H9 (cell line): ENCODE measurements at regions not wholly inside any gene's neighbourhood (a gene's known extent, or its start where the extent isn't known, plus 50 kb on each side); places are given as distances from the start of the nearest gene placed in this dataset.
"Not testable (repeated sequence)": the region's sequence is repeated elsewhere in the genome, so short reads cannot be mapped to it uniquely, and the experiment has no call there.

ENCODE experiments used
- DNase-seq: peaks from one replicate; pipeline ENCODE4 v3.0.0-alpha.2; 2017
- H2AFZ ChIP-seq: one replicate; pipeline ENCODE4 v1.6.1; 2013; ENCODE audit warnings: mild to moderate bottlenecking, low read length, control low read depth, moderate library complexity
- H2AK5ac ChIP-seq: 2 replicates; pipeline ENCODE4 v1.6.1; 2013; ENCODE audit warnings: low read length, control low read depth, mixed read lengths; ENCODE audit not compliant: insufficient read length
- H2BK120ac ChIP-seq: one replicate; pipeline ENCODE4 v1.6.1; 2013; ENCODE audit warnings: low read depth, mild to moderate bottlenecking, low read length, control low read depth, inconsistent platforms; ENCODE audit not compliant: poor library complexity, severe bottlenecking
- H2BK12ac ChIP-seq: 2 replicates; pipeline ENCODE4 v1.6.1; 2013; ENCODE audit warnings: low read length, control low read depth, mixed read lengths, low read depth; ENCODE audit not compliant: insufficient read length
- H2BK15ac ChIP-seq: 2 replicates; pipeline ENCODE4 v1.6.1; 2013; ENCODE audit warnings: low read depth, low read length, control low read depth
- H2BK20ac ChIP-seq: one replicate; pipeline ENCODE4 v1.6.1; 2013; ENCODE audit warnings: low read depth, mild to moderate bottlenecking, low read length, control low read depth, inconsistent platforms; ENCODE audit not compliant: poor library complexity, severe bottlenecking
- H2BK5ac ChIP-seq: 2 replicates; pipeline ENCODE4 v1.6.1; 2013; ENCODE audit warnings: low read length, control low read depth, mixed read lengths; ENCODE audit not compliant: insufficient read length
- H3K14ac ChIP-seq: 2 replicates; pipeline ENCODE4 v1.6.1; 2013; ENCODE audit warnings: low read length, control low read depth; ENCODE audit not compliant: insufficient read depth
- H3K18ac ChIP-seq: 2 replicates; pipeline ENCODE4 v1.6.1; 2013; ENCODE audit warnings: low read depth, mild to moderate bottlenecking, mixed read lengths, low read length, control low read depth; ENCODE audit not compliant: insufficient read length
- H3K23ac ChIP-seq: 2 replicates; pipeline ENCODE4 v1.6.1; 2013; ENCODE audit warnings: low read length, control low read depth, mixed read lengths, low read depth; ENCODE audit not compliant: insufficient read length
- H3K23me2 ChIP-seq: 2 replicates; pipeline ENCODE4 v1.6.1; 2013; ENCODE audit warnings: low read depth, mild to moderate bottlenecking, mixed read lengths, low read length, control low read depth; ENCODE audit not compliant: insufficient read length, poor library complexity, severe bottlenecking
- H3K27ac ChIP-seq: 2 replicates; pipeline ENCODE4 v1.5.1; 2013; ENCODE audit warnings: low read length, control low read depth, mixed read lengths, low read depth; ENCODE audit not compliant: insufficient read length
- H3K27me3 ChIP-seq: 2 replicates; pipeline ENCODE4 v1.6.1; 2013; ENCODE audit warnings: low read length, control low read depth, inconsistent platforms; ENCODE audit not compliant: insufficient read depth
- H3K4ac ChIP-seq: 2 replicates; pipeline ENCODE4 v1.6.1; 2013; ENCODE audit warnings: low read depth, mild to moderate bottlenecking, control low read depth, inconsistent platforms, low read length, moderate library complexity
- H3K4me1 ChIP-seq: 2 replicates; pipeline ENCODE4 v1.6.1; 2013; ENCODE audit warnings: low read length, control low read depth, inconsistent platforms; ENCODE audit not compliant: insufficient read depth
- H3K4me2 ChIP-seq: 2 replicates; pipeline ENCODE4 v1.6.1; 2013; ENCODE audit warnings: low read length, control low read depth, mixed read lengths; ENCODE audit not compliant: insufficient read length, insufficient read depth
- H3K56ac ChIP-seq: 2 replicates; pipeline ENCODE4 v1.6.1; 2013; ENCODE audit warnings: low read depth, mild to moderate bottlenecking, mixed read lengths, low read length, control low read depth; ENCODE audit not compliant: insufficient read length
- H3K79me1 ChIP-seq: 2 replicates; pipeline ENCODE4 v1.6.1; 2013; ENCODE audit warnings: low read depth, mild to moderate bottlenecking, moderate library complexity, low read length, control low read depth, inconsistent platforms; ENCODE audit not compliant: insufficient read depth, poor library complexity, severe bottlenecking
- H3K79me2 ChIP-seq: 2 replicates; pipeline ENCODE4 v1.6.1; 2013; ENCODE audit warnings: low read length, control low read depth, inconsistent platforms; ENCODE audit not compliant: insufficient read depth
- H3K9ac ChIP-seq: 2 replicates; pipeline ENCODE4 v1.6.1; 2013; ENCODE audit warnings: low read length, control low read depth, mixed read lengths; ENCODE audit not compliant: insufficient read length; ENCODE audit errors: extremely low read depth
- H3K9me3 ChIP-seq: one replicate; pipeline ENCODE4 v1.6.1; 2013; ENCODE audit warnings: low read depth, low read length, inconsistent platforms; ENCODE audit not compliant: control insufficient read depth
- H3T11ph ChIP-seq: one replicate; pipeline ENCODE4 v1.6.1; 2013; ENCODE audit warnings: mild to moderate bottlenecking, low read length, control low read depth, inconsistent platforms
- H4K20me1 ChIP-seq: one replicate; pipeline ENCODE4 v1.6.1; 2013; ENCODE audit not compliant: control insufficient read depth, insufficient read length, insufficient read depth
- H4K5ac ChIP-seq: 2 replicates; pipeline ENCODE4 v1.6.1; 2013; ENCODE audit warnings: low read depth, mild to moderate bottlenecking, mixed read lengths, low read length, control low read depth; ENCODE audit not compliant: insufficient read length
- H4K8ac ChIP-seq: replicated peaks from 2 replicates; pipeline ENCODE4 v1.6.1; 2013; ENCODE audit warnings: low read length, control low read depth, mixed read lengths, low read depth; ENCODE audit not compliant: insufficient read length
- H4K91ac ChIP-seq: 2 replicates; pipeline ENCODE4 v1.6.1; 2013; ENCODE audit warnings: low read depth, mild to moderate bottlenecking, moderate library complexity, mixed read lengths, low read length, control low read depth; ENCODE audit not compliant: insufficient read length
- H3K27ac Mint-ChIP-seq, 3 experiments: 2 replicates in 2 of 3; 3 replicates in 1 of 3; pipeline ENCODE4 v1.8.0; 2020 to 2021; ENCODE audit warnings: mixed read lengths in 3 of 3, mild to moderate bottlenecking in 1 of 3, moderate library complexity in 1 of 3
- H3K27me3 Mint-ChIP-seq: 2 replicates; pipeline ENCODE4 v1.8.0; 2021; ENCODE audit warnings: low read depth, mild to moderate bottlenecking, moderate library complexity, mixed read lengths
- H3K36me3 Mint-ChIP-seq, 3 experiments: 2 replicates in 2 of 3; 3 replicates in 1 of 3; pipeline ENCODE4 v1.8.0; 2020 to 2021; ENCODE audit warnings: low read depth in 3 of 3, mixed read lengths in 3 of 3; ENCODE audit not compliant: insufficient read depth in 1 of 3
- H3K4me1 Mint-ChIP-seq, 2 experiments: 2 replicates each; pipeline ENCODE4 v1.8.0; 2020; ENCODE audit warnings: mixed read lengths in 2 of 2
- H3K4me3 Mint-ChIP-seq, 2 experiments: 2 replicates in 1 of 2; 3 replicates in 1 of 2; pipeline ENCODE4 v1.8.0; 2020 to 2021; ENCODE audit warnings: mild to moderate bottlenecking in 2 of 2, mixed read lengths in 2 of 2, moderate library complexity in 1 of 2
- H3K9me3 Mint-ChIP-seq, 2 experiments: 2 replicates in 1 of 2; 3 replicates in 1 of 2; pipeline ENCODE4 v1.8.0; 2020; ENCODE audit warnings: mild to moderate bottlenecking in 2 of 2, mixed read lengths in 2 of 2, moderate library complexity in 1 of 2
- WGBS: extraction: QIAGEN DNeasy Blood & Tissue Kit; methylation state at CpG from one replicate; pipeline ENCODE4 v1.1.7; 2013; ENCODE audit warnings: missing lambda C conversion rate, low lambda C conversion rate, mixed read lengths; ENCODE audit not compliant: insufficient read length; ENCODE audit errors: extremely low coverage; 5-methylcytosine and 5-hydroxymethylcytosine counted together
- TF ChIP-seq, protein P1 (sequence below): fragments of 200-600 bp; sonication (generic); conservative IDR thresholded peaks from 3 replicates; pipeline ENCODE4 v1.8.0; 2021; ENCODE audit warnings: antibody characterized with exemption, mild to moderate bottlenecking

DNA sequence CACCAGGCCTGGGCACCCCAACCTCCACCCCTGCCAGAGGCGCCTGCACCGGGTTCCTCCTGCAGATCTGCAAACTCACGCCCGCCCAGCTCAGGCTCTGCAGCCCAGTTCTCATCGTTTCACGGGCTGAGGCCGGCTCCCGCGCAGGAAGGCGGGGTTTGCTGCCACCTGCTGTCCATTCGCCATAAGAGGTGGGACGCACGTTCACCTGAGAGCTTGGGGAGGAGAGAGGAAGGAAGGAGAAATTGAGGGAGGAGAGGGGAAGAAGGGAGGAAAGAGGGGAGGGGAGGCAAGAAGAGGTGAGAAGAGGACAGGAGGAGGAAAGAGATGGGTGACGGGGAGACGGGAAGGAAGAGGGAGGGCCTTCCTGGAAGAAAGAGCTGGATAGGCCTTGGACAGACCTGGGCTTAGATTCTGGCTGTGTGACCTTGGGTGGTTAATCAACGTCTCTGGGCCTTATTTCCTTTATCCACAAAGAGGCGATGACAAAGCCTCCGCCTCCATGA, 114.5 kb downstream of the ADRA2C start:
- WGBS = no CpG with 5 or more reads among the region's 18 CpGs
- Histone ChIP-seq H3K79me1 (no peaks in the 10 kb centered on the region), H3K9me3 (no peaks in the 10 kb centered on the region), H3K79me2 (no peaks in the 10 kb centered on the region), H3K27me3 (no peaks in the 10 kb centered on the region), H3K9ac (no peak overlapping the region), H3K23ac (no peak overlapping the region), H2BK120ac (no peak overlapping the region), H3K4me2 (no peak overlapping the region), H3T11ph (no peak overlapping the region), H2BK20ac (no peak overlapping the region), H3K4ac (no peak overlapping the region), H3K4me1 (no peaks in the 10 kb centered on the region; the same call in 1 of the 2 replicates), H4K8ac (no peak overlapping the region), H2BK12ac (no peak overlapping the region), H2BK5ac (no peak overlapping the region), H3K56ac (no peak overlapping the region), H3K18ac (no peak overlapping the region), H4K20me1 (no peaks in the 10 kb centered on the region), H2BK15ac (no peak overlapping the region), H3K23me2 (peaks cover 6% of the 10 kb centered on the region), H4K91ac (no peak overlapping the region), H2AK5ac (no peak overlapping the region), H2AFZ (no peak overlapping the region), H4K5ac (no peak overlapping the region), H3K27ac (no peak overlapping the region), H3K14ac (no peak overlapping the region)
- Mint-ChIP-seq H3K4me1 (peaks cover 12% of the 10 kb centered on the region in 2 experiments), H3K36me3 (peaks cover 5 to 12% (median 9%) of the 10 kb centered on the region in 3 experiments; a peak in 6 of 7 replicates), H3K27ac (no peak overlapping the region), H3K9me3 (peaks cover 14 to 16% of the 10 kb centered on the region in 2 experiments), H3K27me3 (peaks cover 70% of the 10 kb centered on the region), H3K4me3 (peak overlapping the region; percentile 37 to 58; a peak in 4 of 5 replicates)
- DNase-seq = peak; percentile 91
- TF ChIP-seq, protein P1, sequence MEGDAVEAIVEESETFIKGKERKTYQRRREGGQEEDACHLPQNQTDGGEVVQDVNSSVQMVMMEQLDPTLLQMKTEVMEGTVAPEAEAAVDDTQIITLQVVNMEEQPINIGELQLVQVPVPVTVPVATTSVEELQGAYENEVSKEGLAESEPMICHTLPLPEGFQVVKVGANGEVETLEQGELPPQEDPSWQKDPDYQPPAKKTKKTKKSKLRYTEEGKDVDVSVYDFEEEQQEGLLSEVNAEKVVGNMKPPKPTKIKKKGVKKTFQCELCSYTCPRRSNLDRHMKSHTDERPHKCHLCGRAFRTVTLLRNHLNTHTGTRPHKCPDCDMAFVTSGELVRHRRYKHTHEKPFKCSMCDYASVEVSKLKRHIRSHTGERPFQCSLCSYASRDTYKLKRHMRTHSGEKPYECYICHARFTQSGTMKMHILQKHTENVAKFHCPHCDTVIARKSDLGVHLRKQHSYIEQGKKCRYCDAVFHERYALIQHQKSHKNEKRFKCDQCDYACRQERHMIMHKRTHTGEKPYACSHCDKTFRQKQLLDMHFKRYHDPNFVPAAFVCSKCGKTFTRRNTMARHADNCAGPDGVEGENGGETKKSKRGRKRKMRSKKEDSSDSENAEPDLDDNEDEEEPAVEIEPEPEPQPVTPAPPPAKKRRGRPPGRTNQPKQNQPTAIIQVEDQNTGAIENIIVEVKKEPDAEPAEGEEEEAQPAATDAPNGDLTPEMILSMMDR = peak; percentile 85

DNA sequence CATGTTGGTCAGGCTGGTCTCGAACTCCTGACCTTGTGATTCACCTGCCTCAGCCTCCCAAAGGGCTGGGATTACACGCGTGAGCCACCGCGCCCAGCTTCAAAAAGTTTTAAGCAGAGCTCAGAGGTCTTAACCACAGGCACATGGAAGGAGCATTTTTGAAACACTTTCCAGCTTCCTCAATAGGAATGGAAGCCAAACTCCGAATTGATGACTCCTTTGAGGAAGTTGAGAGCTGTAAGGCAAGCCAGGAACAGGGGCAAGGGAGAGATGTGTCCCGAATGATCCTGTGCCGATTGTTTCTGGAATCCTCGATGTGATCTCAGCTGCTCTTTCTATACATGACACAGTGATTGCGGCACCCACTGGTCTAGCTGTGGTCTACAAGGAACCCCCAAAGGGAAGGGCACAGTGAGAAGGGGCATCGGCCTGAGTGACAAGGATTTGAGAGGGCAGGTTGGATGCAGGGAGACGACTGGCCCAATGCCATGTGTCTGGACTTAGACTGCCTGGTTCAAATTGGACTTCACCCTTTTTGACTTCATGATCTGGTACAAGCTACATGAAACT, 116.2 kb downstream of the ADRA2C start:
- not testable (repeated sequence) for H3K27ac ChIP-seq, H3K79me2 ChIP-seq, H3K4me3 Mint-ChIP-seq, H4K8ac ChIP-seq, H3K23ac ChIP-seq, H2BK15ac ChIP-seq, H4K20me1 ChIP-seq, H3K27ac Mint-ChIP-seq, H3K27me3 ChIP-seq, H2BK120ac ChIP-seq, DNase-seq, H3K4ac ChIP-seq, H2AFZ ChIP-seq, H4K5ac ChIP-seq, H3T11ph ChIP-seq, H3K79me1 ChIP-seq, H3K4me1 ChIP-seq, H2BK12ac ChIP-seq, H2AK5ac ChIP-seq, H2BK20ac ChIP-seq, H3K9ac ChIP-seq, H3K14ac ChIP-seq, H3K18ac ChIP-seq, H3K56ac ChIP-seq, H3K4me2 ChIP-seq, H3K9me3 ChIP-seq, H4K91ac ChIP-seq, H3K23me2 ChIP-seq, H2BK5ac ChIP-seq
- H3K4me1 Mint-ChIP-seq = peaks cover 9 to 11% of the 10 kb centered on the region in 2 experiments
- H3K9me3 Mint-ChIP-seq = peaks cover 11 to 13% of the 10 kb centered on the region in 2 experiments
- H3K27me3 Mint-ChIP-seq = peaks cover 55% of the 10 kb centered on the region
- no CpG with 5 or more reads among the region's 12 CpGs for WGBS
- peaks cover 5 to 10% (median 9%) of the 10 kb centered on the region in 3 experiments; a peak in 6 of 7 replicates for H3K36me3 Mint-ChIP-seq
